ENCODE measurements at regions not wholly inside any gene's neighbourhood (a gene's known extent, or its start where the extent isn't known, plus 50 kb on each side); places are given as distances from the start of the nearest gene placed in this dataset.

GRCh38 chr15:66875588-66876420 is 173.8 kb downstream of the SMAD6 start:
- H3K36me3 ChIP-seq (ENCODE audit: insufficient read depth, low read length) = no peaks in the 10 kb centered on the region
- H3K27me3 Mint-ChIP-seq = peaks cover 12% of the 10 kb centered on the region in 2 donors
- no peak overlapping the region for H3K27ac ChIP-seq (ENCODE audit: low read depth, low read length)
- no peaks in the 10 kb centered on the region for H3K4me1 ChIP-seq (ENCODE audit: insufficient read depth, low read length)
- no peak overlapping the region for H3K4me3 Mint-ChIP-seq
- no peaks in the 10 kb centered on the region for H3K36me3 Mint-ChIP-seq
- ChIA-PET POLR2A (no interaction called here), CTCF (no interaction called here)
- H3K9me3 Mint-ChIP-seq = no peaks in the 10 kb centered on the region
- no peak overlapping the region for H3K27ac Mint-ChIP-seq
- no peaks in the 10 kb centered on the region for H3K9me3 ChIP-seq (ENCODE audit: low read length)
- H3K27me3 ChIP-seq (ENCODE audit: insufficient read depth, low read length, poor library complexity, severe bottlenecking) = no peaks in the 10 kb centered on the region
- H3K4me1 Mint-ChIP-seq = no peaks in the 10 kb centered on the region
- H3K4me3 ChIP-seq (ENCODE audit: low read length) = no peak overlapping the region
- DNase-seq = no peak

DNA sequence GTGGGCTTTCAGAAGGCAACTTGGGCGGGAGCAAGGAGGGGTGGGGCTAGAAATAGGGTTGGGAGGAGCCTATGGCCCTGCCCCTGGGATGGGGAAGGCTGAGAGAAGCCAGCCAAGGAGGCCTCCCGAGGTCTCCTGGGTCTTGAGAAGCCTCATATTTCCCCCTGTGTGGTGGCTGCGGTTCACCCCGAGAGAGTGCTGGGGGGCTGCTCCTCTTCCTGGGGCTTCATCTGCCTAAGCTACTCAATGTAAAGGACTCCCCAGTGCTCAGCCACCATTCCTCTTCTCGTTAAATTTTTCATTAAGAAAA is 174.3 kb downstream of the SMAD6 start:
- no peak overlapping the region for H3K27ac Mint-ChIP-seq
- Histone ChIP-seq H3K36me3 (ENCODE audit: insufficient read depth, low read length) (no peaks in the 10 kb centered on the region), H3K9me3 (ENCODE audit: low read length) (no peaks in the 10 kb centered on the region), H3K27ac (ENCODE audit: low read depth, low read length) (no peak overlapping the region), H3K4me3 (ENCODE audit: low read length) (no peak overlapping the region), H3K4me1 (ENCODE audit: insufficient read depth, low read length) (no peaks in the 10 kb centered on the region), H3K27me3 (ENCODE audit: insufficient read depth, low read length, poor library complexity, severe bottlenecking) (no peaks in the 10 kb centered on the region)
- no peak overlapping the region for H3K4me3 Mint-ChIP-seq
- H3K27me3 Mint-ChIP-seq = peaks cover 12 to 17% of the 10 kb centered on the region in 2 donors
- no peak for DNase-seq
- no peaks in the 10 kb centered on the region for H3K4me1 Mint-ChIP-seq
- no peaks in the 10 kb centered on the region for H3K36me3 Mint-ChIP-seq
- no peaks in the 10 kb centered on the region for H3K9me3 Mint-ChIP-seq
- ChIA-PET CTCF (no interaction called here), POLR2A (no interaction called here)

DNA sequence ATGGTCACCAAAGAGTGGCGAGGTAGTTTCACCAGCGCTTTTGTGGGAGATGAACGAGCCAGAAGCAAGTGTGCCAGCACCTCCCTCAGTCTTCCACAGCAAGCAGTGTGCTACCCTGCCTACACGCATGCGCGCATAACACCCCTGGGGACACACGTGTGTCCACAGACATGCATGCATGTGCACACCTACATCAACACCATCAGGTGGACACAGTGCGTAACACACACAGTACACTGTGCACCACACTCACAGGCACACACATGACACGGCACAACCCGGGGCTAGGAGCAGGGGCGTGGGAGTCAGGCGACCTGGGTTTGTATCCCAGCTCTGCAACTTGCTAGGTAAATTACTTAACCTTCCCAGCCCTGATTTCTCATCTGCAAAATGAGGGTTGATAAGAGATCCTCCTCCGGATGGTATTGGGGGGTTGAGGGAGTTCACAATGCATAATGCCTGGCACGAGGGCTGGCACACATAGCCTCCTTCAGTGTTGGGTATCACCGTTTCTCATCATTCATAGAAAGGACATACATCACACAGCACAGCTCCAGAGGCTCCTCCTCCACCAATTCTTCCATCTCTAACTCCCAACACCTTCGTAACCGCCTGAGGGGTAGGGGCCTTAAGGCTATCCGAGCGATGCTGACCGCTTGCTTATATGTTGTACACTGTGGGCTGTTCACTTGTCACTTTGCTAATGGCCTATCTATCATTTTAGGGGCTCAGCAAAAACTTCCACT is 174.9 kb downstream of the SMAD6 start:
- no peak overlapping the region for H3K4me3 Mint-ChIP-seq
- H3K36me3 ChIP-seq (ENCODE audit: insufficient read depth, low read length) = no peaks in the 10 kb centered on the region
- H3K27me3 Mint-ChIP-seq = peaks cover 10 to 15% of the 10 kb centered on the region in 2 donors
- H3K27ac ChIP-seq (ENCODE audit: low read depth, low read length) = no peak overlapping the region
- no peaks in the 10 kb centered on the region for H3K36me3 Mint-ChIP-seq
- no peak overlapping the region for H3K27ac Mint-ChIP-seq
- ChIA-PET POLR2A (no interaction called here), CTCF (no interaction called here)
- no peaks in the 10 kb centered on the region for H3K9me3 Mint-ChIP-seq
- H3K27me3 ChIP-seq (ENCODE audit: insufficient read depth, low read length, poor library complexity, severe bottlenecking) = no peaks in the 10 kb centered on the region
- no peaks in the 10 kb centered on the region for H3K9me3 ChIP-seq (ENCODE audit: low read length)
- H3K4me3 ChIP-seq (ENCODE audit: low read length) = no peak overlapping the region
- H3K4me1 Mint-ChIP-seq = no peaks in the 10 kb centered on the region
- no peaks in the 10 kb centered on the region for H3K4me1 ChIP-seq (ENCODE audit: insufficient read depth, low read length)
- no peak for DNase-seq

DNA sequence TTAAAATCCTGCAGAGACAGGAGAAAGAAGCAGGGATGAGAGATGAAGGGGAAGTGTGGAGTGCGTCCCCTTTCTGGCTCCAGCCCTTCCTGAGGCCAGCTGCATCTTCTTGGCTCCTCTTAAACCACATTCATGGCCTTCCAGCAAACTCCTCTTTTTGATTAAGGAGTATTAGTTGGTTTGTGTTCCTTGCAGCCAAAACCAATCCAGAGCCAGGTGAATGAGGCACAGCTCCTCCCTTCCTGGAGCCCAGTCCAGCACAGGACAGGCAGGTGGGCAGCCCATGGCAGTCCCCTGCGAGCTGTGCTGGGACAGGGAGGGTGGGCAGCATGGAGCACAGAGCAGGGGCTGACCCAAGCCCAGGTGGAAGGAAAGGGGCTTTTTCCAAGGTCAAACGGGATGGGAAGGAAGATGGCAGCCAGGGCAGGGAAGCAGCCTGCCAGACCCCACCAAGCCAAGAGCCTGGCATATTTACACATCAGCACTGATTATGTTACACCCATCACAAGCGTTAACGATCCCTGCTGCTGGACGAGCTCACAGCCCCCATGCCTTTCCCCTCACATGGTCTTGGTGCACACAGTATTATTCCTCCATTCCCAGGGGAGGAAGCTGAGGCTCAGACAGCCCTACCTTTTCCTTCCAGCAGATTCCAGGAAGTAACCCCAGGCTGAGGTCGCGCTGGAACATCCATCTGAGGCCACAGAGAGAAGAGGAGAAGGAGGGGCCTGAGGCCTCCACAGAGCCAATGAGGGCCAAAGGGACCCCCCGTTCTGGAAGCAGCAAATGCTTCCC is 175.6 kb downstream of the SMAD6 start:
- Mint-ChIP-seq H3K27me3 (peaks cover 8 to 18% of the 10 kb centered on the region in 2 donors), H3K27ac (no peak overlapping the region), H3K9me3 (no peaks in the 10 kb centered on the region), H3K36me3 (no peaks in the 10 kb centered on the region), H3K4me1 (no peaks in the 10 kb centered on the region), H3K4me3 (no peak overlapping the region)
- H3K4me3 ChIP-seq (ENCODE audit: low read length) = no peak overlapping the region
- H3K27ac ChIP-seq (ENCODE audit: low read depth, low read length) = no peak overlapping the region
- H3K36me3 ChIP-seq (ENCODE audit: insufficient read depth, low read length) = no peaks in the 10 kb centered on the region
- no peaks in the 10 kb centered on the region for H3K9me3 ChIP-seq (ENCODE audit: low read length)
- no peak for DNase-seq
- no peaks in the 10 kb centered on the region for H3K4me1 ChIP-seq (ENCODE audit: insufficient read depth, low read length)
- H3K27me3 ChIP-seq (ENCODE audit: insufficient read depth, low read length, poor library complexity, severe bottlenecking) = no peaks in the 10 kb centered on the region
- ChIA-PET POLR2A (no interaction called here), CTCF (no interaction called here)

- no peaks in the 10 kb centered on the region for H3K4me1 Mint-ChIP-seq
- Histone ChIP-seq H3K9me3 (ENCODE audit: low read length) (no peaks in the 10 kb centered on the region), H3K4me3 (ENCODE audit: low read length) (no peak overlapping the region), H3K27me3 (ENCODE audit: insufficient read depth, low read length, poor library complexity, severe bottlenecking) (no peaks in the 10 kb centered on the region), H3K36me3 (ENCODE audit: insufficient read depth, low read length) (no peaks in the 10 kb centered on the region), H3K27ac (ENCODE audit: low read depth, low read length) (no peak overlapping the region), H3K4me1 (ENCODE audit: insufficient read depth, low read length) (no peaks in the 10 kb centered on the region)
- ChIA-PET POLR2A (no interaction called here), CTCF (no interaction called here)
- no peaks in the 10 kb centered on the region for H3K9me3 Mint-ChIP-seq
- peaks cover 8 to 18% of the 10 kb centered on the region in 2 donors for H3K27me3 Mint-ChIP-seq
- no peak for DNase-seq
- no peak overlapping the region for H3K27ac Mint-ChIP-seq
- no peaks in the 10 kb centered on the region for H3K36me3 Mint-ChIP-seq
- H3K4me3 Mint-ChIP-seq = no peak overlapping the region
These were observed 176.7 kb downstream of the SMAD6 start for GRCh38 chr15:66878761-66879160.

DNA sequence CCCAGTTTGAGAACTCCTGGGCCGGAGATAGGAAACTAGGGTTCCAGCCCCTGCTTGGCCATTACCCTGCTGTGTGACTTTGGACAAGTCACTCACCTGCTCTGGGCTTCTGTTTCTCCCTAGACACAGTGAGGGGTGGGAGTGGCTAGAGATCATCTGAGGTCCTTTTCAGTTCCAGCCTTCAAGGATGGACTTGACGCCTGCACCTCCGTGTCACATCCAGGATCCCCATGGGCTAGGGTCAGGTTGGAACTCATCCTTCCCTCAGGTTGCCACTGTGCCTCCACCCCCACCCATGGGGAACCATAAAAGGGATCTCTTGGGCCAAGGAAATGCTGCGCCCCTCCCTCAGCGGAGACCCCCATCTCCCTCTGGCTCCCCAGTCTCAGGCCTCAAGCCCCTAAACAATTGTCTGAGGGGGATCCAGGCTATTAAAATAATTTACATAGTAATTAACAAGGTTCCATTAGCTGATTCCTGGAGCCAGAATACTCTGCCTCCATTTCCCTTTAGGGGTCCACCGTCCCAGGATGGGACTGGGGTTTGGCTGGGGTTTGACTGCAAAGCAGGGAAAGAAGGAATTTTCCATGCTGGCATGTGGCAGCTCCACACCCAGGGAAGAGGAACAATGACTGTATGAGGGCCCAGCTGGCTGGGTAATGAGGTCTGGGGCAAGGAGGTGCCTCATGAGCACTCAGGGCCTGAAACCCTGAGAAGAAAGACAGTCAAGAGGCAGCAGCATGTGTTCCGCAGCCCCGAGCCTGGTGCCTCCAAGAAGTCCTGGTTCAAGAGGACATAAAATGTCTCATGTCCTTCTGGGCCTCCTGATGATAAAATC is 177.7 kb downstream of the SMAD6 start:
- Histone ChIP-seq H3K27ac (ENCODE audit: low read depth, low read length) (no peak overlapping the region), H3K4me1 (ENCODE audit: insufficient read depth, low read length) (no peaks in the 10 kb centered on the region), H3K4me3 (ENCODE audit: low read length) (no peak overlapping the region), H3K36me3 (ENCODE audit: insufficient read depth, low read length) (no peaks in the 10 kb centered on the region), H3K9me3 (ENCODE audit: low read length) (no peaks in the 10 kb centered on the region), H3K27me3 (ENCODE audit: insufficient read depth, low read length, poor library complexity, severe bottlenecking) (no peaks in the 10 kb centered on the region)
- DNase-seq = no peak
- Mint-ChIP-seq H3K9me3 (no peaks in the 10 kb centered on the region), H3K4me1 (no peaks in the 10 kb centered on the region), H3K27ac (no peak overlapping the region), H3K36me3 (no peaks in the 10 kb centered on the region), H3K4me3 (no peak overlapping the region), H3K27me3 (peaks cover 7 to 25% of the 10 kb centered on the region in 2 donors)
- CTCF ChIA-PET = no interaction called here
- POLR2A ChIA-PET = no interaction called here

- no peaks in the 10 kb centered on the region for H3K36me3 Mint-ChIP-seq
- peaks cover 7 to 25% of the 10 kb centered on the region in 2 donors for H3K27me3 Mint-ChIP-seq
These were observed 178.5 kb downstream of the SMAD6 start for GRCh38 chr15:66880380-66881155.

More at GRCh38 chr15:66880380-66881155, 178.5 kb downstream of the SMAD6 start:
- Histone ChIP-seq H3K36me3 (ENCODE audit: insufficient read depth, low read length) (no peaks in the 10 kb centered on the region), H3K4me3 (ENCODE audit: low read length) (no peak overlapping the region), H3K27me3 (ENCODE audit: insufficient read depth, low read length, poor library complexity, severe bottlenecking) (no peaks in the 10 kb centered on the region), H3K4me1 (ENCODE audit: insufficient read depth, low read length) (no peaks in the 10 kb centered on the region), H3K9me3 (ENCODE audit: low read length) (no peaks in the 10 kb centered on the region), H3K27ac (ENCODE audit: low read depth, low read length) (no peak overlapping the region)
- no peaks in the 10 kb centered on the region for H3K9me3 Mint-ChIP-seq
- no peak overlapping the region for H3K27ac Mint-ChIP-seq
- H3K4me1 Mint-ChIP-seq = no peaks in the 10 kb centered on the region
- no peak overlapping the region for H3K4me3 Mint-ChIP-seq
- ChIA-PET POLR2A (no interaction called here), CTCF (interaction anchor here (1.3 kb wide), 1 partner anchor 30 kb away, joined by 5 read pairs; no protein-coding TSS in a partner anchor)
- no peak for DNase-seq
